ENCODE measurements at regions not wholly inside any gene's neighbourhood (a gene's known extent, or its start where the extent isn't known, plus 50 kb on each side); places are given as distances from the start of the nearest gene placed in this dataset.
"Not testable (repeated sequence)": the region's sequence is repeated elsewhere in the genome, so short reads cannot be mapped to it uniquely, and the experiment has no call there.

- no peak for DNase-seq
Measured at GRCh38 chr3:181213347-181213746, 223.8 kb upstream of the DNAJC19 start.

GRCh38 chr3:181212271-181212670, 222.7 kb upstream of the DNAJC19 start:
- no peak for DNase-seq

GRCh38 chr3:181210275-181210674, 220.7 kb upstream of the DNAJC19 start:
- no peak for DNase-seq

GRCh38 chr3:181189556-181189955, 200.0 kb upstream of the DNAJC19 start:
- no peak for DNase-seq

GRCh38 chr3:181183764-181184163, 194.2 kb upstream of the DNAJC19 start:
- no peak for DNase-seq

GRCh38 chr3:181183057-181183456, 193.5 kb upstream of the DNAJC19 start:
- not testable (repeated sequence) for DNase-seq

- DNase-seq, result no peak
Measured at GRCh38 chr3:181178991-181179390, 189.5 kb upstream of the DNAJC19 start.

GRCh38 chr3:181176601-181177000, 187.1 kb upstream of the DNAJC19 start:
- DNase-seq, result no peak

- no peak for DNase-seq
Measured at GRCh38 chr3:181174676-181175233, 185.2 kb upstream of the DNAJC19 start.

GRCh38 chr3:181174022-181174421, 184.5 kb upstream of the DNAJC19 start:
- DNase-seq, result no peak

- DNase-seq, result no peak
Measured at GRCh38 chr3:181173227-181173626, 183.7 kb upstream of the DNAJC19 start.

GRCh38 chr3:181134873-181135272, 145.3 kb upstream of the DNAJC19 start:
- DNase-seq, result no peak

- no peak for DNase-seq
Measured at GRCh38 chr3:181133832-181134231, 144.3 kb upstream of the DNAJC19 start.

- DNase-seq, result no peak
Measured at GRCh38 chr3:181105646-181106045, 116.1 kb upstream of the DNAJC19 start.

- DNase-seq, result no peak
Measured at GRCh38 chr3:181103605-181104004, 114.1 kb upstream of the DNAJC19 start.

- DNase-seq, result no peak
Measured at GRCh38 chr3:181086011-181086410, 96.5 kb upstream of the DNAJC19 start.

- DNase-seq, result no peak
Measured at GRCh38 chr3:181081930-181082329, 92.4 kb upstream of the DNAJC19 start.

- no peak for DNase-seq
Measured at GRCh38 chr3:181076558-181076957, 87.0 kb upstream of the DNAJC19 start.

GRCh38 chr3:181075098-181075497, 85.6 kb upstream of the DNAJC19 start:
- no peak for DNase-seq

- DNase-seq, result no peak
Measured at GRCh38 chr3:181066143-181067087, 76.9 kb upstream of the DNAJC19 start.

- DNase-seq, result no peak
Measured at GRCh38 chr3:181056136-181056732, 66.7 kb upstream of the DNAJC19 start.

GRCh38 chr3:181054538-181054937, 65.0 kb upstream of the DNAJC19 start:
- DNase-seq, result no peak

- DNase-seq, result no peak
Measured at GRCh38 chr3:181052256-181052655, 62.7 kb upstream of the DNAJC19 start.

GRCh38 chr3:181050738-181051137, 61.2 kb upstream of the DNAJC19 start:
- DNase-seq, result no peak

Measured in DMS79 treated with DMSO at 0.1 percent for 48 hours (cell line).